Heart left ventricle (tissue), 16 donors: ENCODE measurements at regions not wholly inside any gene's neighbourhood (a gene's known extent, or its start where the extent isn't known, plus 50 kb on each side); places are given as distances from the start of the nearest gene placed in this dataset.

Source experiments
- ATAC-seq, 4 donors: fragments of 200-7000 bp; cut with Tn5 transposase; one replicate each; pipeline ENCODE4 v1.9.1; 2020 to 2022; ENCODE audit warnings: moderate library complexity in 4 of 4, mild to moderate bottlenecking in 3 of 4, moderate number of reproducible peaks in 1 of 4
- DNase-seq, 5 donors: peaks; one replicate each; pipeline ENCODE4 v3.0.0-alpha.2; 2020
- H3K27ac ChIP-seq, 12 donors: fragments of 200-600 bp; sonication (generic) in 4 of 12; one replicate each; pipeline versions ENCODE4 v1.5.0 to v1.8.0; 2016 to 2022; ENCODE audit warnings: mild to moderate bottlenecking in 2 of 12
- H3K27me3 ChIP-seq, 9 donors: fragments of 200-600 bp; sonication (generic) in 2 of 9; one replicate each; pipeline versions ENCODE4 v1.5.1 to v1.8.0; 2016 to 2022; ENCODE audit warnings: mild to moderate bottlenecking in 3 of 9
- H3K36me3 ChIP-seq, 9 donors: fragments of 200-600 bp; sonication (generic) in 2 of 9; one replicate each; pipeline versions ENCODE4 v1.5.0 to v1.8.0; 2018 to 2022; ENCODE audit warnings: mild to moderate bottlenecking in 2 of 9
- H3K4me1 ChIP-seq, 12 donors: fragments of 200-600 bp; sonication (generic) in 4 of 12; one replicate each; pipeline versions ENCODE4 v1.5.0 to v1.8.0; 2016 to 2022; ENCODE audit warnings: mild to moderate bottlenecking in 3 of 12
- H3K4me3 ChIP-seq, 12 donors: fragments of 200-600 bp; sonication (generic) in 4 of 12; one replicate each; pipeline versions ENCODE4 v1.5.0 to v1.8.0; 2017 to 2022; ENCODE audit warnings: mild to moderate bottlenecking in 9 of 12, moderate library complexity in 4 of 12
- H3K9me3 ChIP-seq, 12 donors: fragments of 200-600 bp; sonication (generic) in 4 of 12; one replicate each; pipeline versions ENCODE4 v1.5.0 to v1.8.0; 2016 to 2022; ENCODE audit warnings: mild to moderate bottlenecking in 1 of 12
- POLR2A ChIP-seq, 2 donors: fragments of 450-650 bp; IDR thresholded peaks; one replicate each; pipeline ENCODE4 v1.6.1; 2017; ENCODE audit warnings: antibody characterized with exemption in 2 of 2, mild to moderate bottlenecking in 2 of 2, moderate library complexity in 2 of 2
- WGBS, 4 donors: extraction: QIAGEN DNeasy Blood & Tissue Kit in 2 of 4; methylation state at CpG; one replicate each; pipeline versions ENCODE4 v1.1.5 to v1.1.7; 2013 to 2018; 5-methylcytosine and 5-hydroxymethylcytosine counted together
- intact Hi-C, 10 donors: fragments of 100-400 bp; cut with DNase I; formaldehyde crosslinking; loops; one replicate each; pipeline versions ENCODE4 v1.11.1 to v1.14.2; 2022
- TF ChIP-seq, protein P1 (sequence below), 12 donors: fragments of 200-600 bp; sonication (generic) in 4 of 12; IDR thresholded peaks; one replicate each; pipeline versions ENCODE4 v1.5.0 to v1.8.0; 2018 to 2022; ENCODE audit warnings: antibody characterized with exemption in 12 of 12, mild to moderate bottlenecking in 5 of 12
- donor health status: ischemic (EF 13 %, LVEDD 7.1; RV severe dilation, severe dysfunction).
- donor health status: healthy with polysubstance abuse.
- donor health status: DM: no; HTN: yes; CAD: no.
- donor health status: DM: no; HTN: no; CAD: no.
- donor health status: ischemic (EF 25% LVEDD 6.9; RV normal size, moderate dysfunction).
- donor health status: ischemic (EF 25% LVEDD 5.7; RV mildly dilated, moderate dysfunction).
- donor health status: healthy.
- donor health status: DM: yes; HTN: yes; CAD: no.
- donor health status: ischemic (EF 35%, LVEDD 5.7; RV mildly dilated, moderate dysfunction).
- donor health status: nonischemic (EF 11% LVEDD 7.7; RV severe dilation, severe dysfunction).
- donor health status: DM: yes; HTN: yes; CAD: no.
- donor health status: PGD.
- donor health status: ischemic (EF 29% LVEDD 5.4; RV normal size, mild dysfunction).
- donor health status: nonischemic (EF 23%, LVEDD 6.1; RV moderate dilation, normal function).

DNA sequence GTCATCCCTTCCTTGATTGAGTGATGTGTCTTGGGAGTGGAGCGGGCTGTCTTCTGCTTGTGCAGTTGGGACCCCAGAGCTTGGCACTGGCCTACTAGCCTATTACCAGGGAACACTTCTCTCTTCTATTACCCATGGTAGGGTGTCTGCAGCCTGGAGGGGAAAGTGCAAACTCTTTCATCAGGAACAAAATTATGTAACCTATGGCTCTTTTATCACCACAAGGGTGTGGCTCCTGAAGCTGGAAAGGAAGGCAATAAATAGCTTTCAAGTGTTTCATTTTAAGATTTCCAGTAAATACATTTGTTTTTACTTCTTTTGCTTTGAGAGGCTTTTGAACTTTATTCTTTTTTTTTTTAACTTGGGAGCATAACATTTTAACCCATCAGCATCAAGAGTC is 349.7 kb upstream of the FAR2 start:
- Histone ChIP-seq H3K27me3 (no peaks in the 10 kb centered on the region), H3K4me1 (peaks cover 0 to 11% (median 3%) of the 10 kb centered on the region in 12 donors), H3K9me3 (peaks cover 0 to 13% (median 0%) of the 10 kb centered on the region in 12 donors), H3K4me3 (no peak overlapping the region), H3K27ac (no peak overlapping the region), H3K36me3 (no peaks in the 10 kb centered on the region)
- 80 to 98% (median 92%) methylated on average over 1 of the region's 1 CpG for WGBS, 4 donors
- DNase-seq (no peak), ATAC-seq (peak in 2 of 4 donors; percentile 46 to 53)
- TF ChIP-seq, protein P1, sequence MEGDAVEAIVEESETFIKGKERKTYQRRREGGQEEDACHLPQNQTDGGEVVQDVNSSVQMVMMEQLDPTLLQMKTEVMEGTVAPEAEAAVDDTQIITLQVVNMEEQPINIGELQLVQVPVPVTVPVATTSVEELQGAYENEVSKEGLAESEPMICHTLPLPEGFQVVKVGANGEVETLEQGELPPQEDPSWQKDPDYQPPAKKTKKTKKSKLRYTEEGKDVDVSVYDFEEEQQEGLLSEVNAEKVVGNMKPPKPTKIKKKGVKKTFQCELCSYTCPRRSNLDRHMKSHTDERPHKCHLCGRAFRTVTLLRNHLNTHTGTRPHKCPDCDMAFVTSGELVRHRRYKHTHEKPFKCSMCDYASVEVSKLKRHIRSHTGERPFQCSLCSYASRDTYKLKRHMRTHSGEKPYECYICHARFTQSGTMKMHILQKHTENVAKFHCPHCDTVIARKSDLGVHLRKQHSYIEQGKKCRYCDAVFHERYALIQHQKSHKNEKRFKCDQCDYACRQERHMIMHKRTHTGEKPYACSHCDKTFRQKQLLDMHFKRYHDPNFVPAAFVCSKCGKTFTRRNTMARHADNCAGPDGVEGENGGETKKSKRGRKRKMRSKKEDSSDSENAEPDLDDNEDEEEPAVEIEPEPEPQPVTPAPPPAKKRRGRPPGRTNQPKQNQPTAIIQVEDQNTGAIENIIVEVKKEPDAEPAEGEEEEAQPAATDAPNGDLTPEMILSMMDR (IDR thresholded peaks at IDR 0.05) = no peak
- no peak for TF ChIP-seq POLR2A (IDR thresholded peaks at IDR 0.05)
- intact Hi-C loops = no loop called here

DNA sequence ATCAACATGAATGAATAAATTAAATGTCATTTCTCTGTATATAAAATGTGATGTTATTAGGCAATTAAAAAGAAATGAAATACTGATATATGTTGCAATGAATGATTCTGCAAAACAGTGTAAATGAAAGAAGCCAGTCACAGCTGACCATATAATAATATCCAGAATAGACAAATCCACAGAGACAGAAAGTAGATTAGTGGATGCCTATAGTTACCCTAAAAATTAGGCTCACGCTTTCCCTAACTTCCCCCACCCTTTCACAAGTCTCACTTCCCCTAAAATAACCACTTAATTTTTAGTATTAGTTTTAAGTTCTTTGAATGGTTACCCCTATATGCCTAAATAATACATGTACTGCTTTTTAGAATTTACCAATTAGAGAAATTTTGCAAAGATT is 348.9 kb upstream of the FAR2 start:
- H3K27ac ChIP-seq = no peak overlapping the region
- H3K27me3 ChIP-seq = no peaks in the 10 kb centered on the region
- intact Hi-C loops = no loop called here
- 84 to 89% (median 86%) methylated on average over 1 of the region's 1 CpG for WGBS, 4 donors
- peaks cover 0 to 13% (median 0%) of the 10 kb centered on the region in 12 donors for H3K9me3 ChIP-seq
- peaks cover 0 to 13% (median 3%) of the 10 kb centered on the region in 12 donors for H3K4me1 ChIP-seq
- DNase-seq (no peak), ATAC-seq (no peak)
- H3K36me3 ChIP-seq = no peaks in the 10 kb centered on the region
- H3K4me3 ChIP-seq = no peak overlapping the region
- TF ChIP-seq, protein P1 (IDR thresholded peaks at IDR 0.05) = no peak
- TF ChIP-seq POLR2A (IDR thresholded peaks at IDR 0.05) = no peak

DNA sequence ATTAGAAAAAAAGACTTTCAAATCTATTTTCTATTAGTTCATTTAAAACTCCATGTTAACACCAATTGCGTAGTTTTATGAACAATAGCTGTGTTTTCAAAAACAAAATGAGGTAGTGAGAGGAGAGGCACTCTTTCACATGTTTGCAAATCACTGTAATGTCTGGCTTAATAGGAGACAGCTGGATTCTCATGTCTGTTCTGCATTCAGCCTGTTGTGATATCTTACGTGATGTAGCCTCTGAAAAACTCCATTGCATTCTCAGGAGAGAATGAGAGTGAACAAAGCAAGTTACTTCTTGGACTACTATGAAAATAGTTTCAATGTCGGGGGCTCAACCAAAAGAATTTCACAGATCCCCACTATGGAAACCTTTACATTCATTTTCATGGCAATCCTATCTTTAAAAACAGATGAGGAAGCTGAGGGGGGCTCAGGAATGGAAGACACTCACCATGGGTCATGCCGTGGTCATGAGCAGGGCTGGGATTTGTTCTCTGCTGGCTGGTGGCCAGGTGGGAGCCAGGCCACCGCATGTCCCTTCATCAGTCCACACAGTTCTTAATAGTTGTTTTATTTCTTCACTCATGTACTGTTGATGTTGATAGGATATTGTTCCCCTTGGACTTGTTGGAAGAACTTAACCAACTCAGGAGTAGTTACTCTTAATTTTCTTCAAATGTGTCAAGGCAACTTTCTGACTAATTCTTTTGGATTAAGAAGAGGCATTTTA is 346.2 kb upstream of the FAR2 start:
- Histone ChIP-seq H3K9me3 (no peaks in the 10 kb centered on the region), H3K4me3 (no peak overlapping the region), H3K27me3 (no peaks in the 10 kb centered on the region), H3K36me3 (no peaks in the 10 kb centered on the region), H3K27ac (peak overlapping the region in 3 of 12 donors; percentile 23 to 47 (median 33)), H3K4me1 (peaks cover 0 to 13% (median 3%) of the 10 kb centered on the region in 12 donors)
- 60 to 71% (median 62%) methylated on average over 5 of the region's 5 CpGs for WGBS, 4 donors
- TF ChIP-seq POLR2A (IDR thresholded peaks at IDR 0.05) = no peak
- TF ChIP-seq, protein P1 (IDR thresholded peaks at IDR 0.05) = no peak
- intact Hi-C loops = no loop called here
- ATAC-seq (peak; percentile 41 to 81 (median 77)), DNase-seq (peak in 1 of 5 donors; percentile 44)

DNA sequence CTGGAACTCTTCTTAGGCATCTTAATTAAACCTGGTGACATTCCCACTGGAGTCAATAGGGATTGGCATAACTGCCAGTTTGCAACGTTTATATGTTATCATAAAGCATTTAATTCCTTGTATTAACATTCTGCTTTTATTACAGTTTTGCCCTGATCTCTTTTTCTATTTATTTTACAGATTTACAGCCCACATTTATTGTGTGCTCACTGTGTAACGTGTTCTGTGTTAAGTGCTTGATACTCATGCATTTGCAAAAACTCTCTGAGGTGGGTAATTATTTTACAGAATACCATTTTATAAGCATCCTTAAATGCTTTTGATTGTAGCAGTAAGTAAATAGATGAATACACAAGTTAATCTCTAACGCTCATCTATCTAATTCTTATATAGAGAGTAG is 341.5 kb upstream of the FAR2 start:
- peaks cover 0 to 4% (median 0%) of the 10 kb centered on the region in 12 donors for H3K4me1 ChIP-seq
- no peaks in the 10 kb centered on the region for H3K9me3 ChIP-seq
- no peaks in the 10 kb centered on the region for H3K27me3 ChIP-seq
- no peak overlapping the region for H3K4me3 ChIP-seq
- H3K36me3 ChIP-seq = no peaks in the 10 kb centered on the region
- intact Hi-C loops = no loop called here
- DNase-seq (no peak), ATAC-seq (no peak)
- WGBS, 4 donors = 81 to 90% (median 85%) methylated on average over 3 of the region's 3 CpGs
- no peak overlapping the region for H3K27ac ChIP-seq
- TF ChIP-seq POLR2A (IDR thresholded peaks at IDR 0.05) = no peak
- TF ChIP-seq, protein P1 (IDR thresholded peaks at IDR 0.05) = no peak
